ENCODE measurements at regions not wholly inside any gene's neighbourhood (a gene's known extent, or its start where the extent isn't known, plus 50 kb on each side); places are given as distances from the start of the nearest gene placed in this dataset.
A peak's percentile ranks its signal among the peaks of the same experiment; 100 is the strongest.
"Not testable (repeated sequence)": the region's sequence is repeated elsewhere in the genome, so short reads cannot be mapped to it uniquely, and the experiment has no call there.

DNA sequence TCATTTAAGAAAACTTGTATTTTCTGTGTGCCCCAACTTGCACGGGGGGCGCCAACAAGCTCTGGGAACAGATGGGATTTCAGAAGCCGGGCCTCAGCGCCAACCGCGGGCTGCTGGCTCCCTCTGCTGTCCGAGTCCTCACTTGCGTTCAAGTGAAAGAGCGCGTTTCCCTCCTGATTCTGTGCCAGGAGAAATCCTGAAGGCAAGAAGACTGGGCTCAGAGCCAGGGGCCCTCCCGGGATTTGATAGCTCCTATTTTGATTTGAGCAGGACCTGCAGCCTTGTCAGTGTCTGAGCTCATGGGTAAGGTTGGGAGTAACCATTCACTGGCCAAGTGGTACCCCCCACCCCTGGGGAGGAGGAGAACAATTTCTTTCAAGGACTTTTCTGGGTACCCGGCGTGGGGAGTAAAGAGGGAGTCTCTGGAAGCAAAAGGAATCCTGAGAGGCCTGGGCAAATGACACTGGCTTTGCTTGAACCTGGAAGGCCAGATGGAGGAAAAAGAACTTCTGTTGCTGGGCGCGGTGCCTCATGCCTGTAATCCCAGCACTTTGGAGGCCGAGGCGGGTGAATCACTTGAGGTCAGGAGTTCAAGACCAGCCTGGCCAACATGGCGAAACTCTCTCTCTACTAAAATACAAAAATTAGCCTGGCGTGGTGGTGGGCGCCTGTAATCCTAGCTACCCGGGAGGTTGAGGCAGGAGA, 179.0 kb upstream of the RGS6 start:
- no peaks in the 10 kb centered on the region for H3K4me1 Mint-ChIP-seq (ENCODE audit: low read depth)
- intact Hi-C loops (cut with micrococcal nuclease), result loop anchor here (1.0 to 10.0 kb wide), 3 partner anchors 102 to 614 kb away; no protein-coding TSS in a partner anchor

GRCh38 chr14:71753976-71754375, 178.3 kb upstream of the RGS6 start:
- CTCF ChIA-PET, result interaction anchor here (1.3 to 8.1 kb wide), 5 partner anchors 17 to 651 kb away, joined by 3 to 71 read pairs (median 6); no protein-coding TSS in a partner anchor
- intact Hi-C loops (cut with micrococcal nuclease), result loop anchor here (1.0 to 10.0 kb wide), 3 partner anchors 101 to 615 kb away; no protein-coding TSS in a partner anchor
- H3K4me3 Mint-ChIP-seq, result no peak overlapping the region
- no peaks in the 10 kb centered on the region for H3K4me1 Mint-ChIP-seq (ENCODE audit: low read depth)
- no peak for DNase-seq
- peaks cover 3% of the 10 kb centered on the region for H3K9me3 Mint-ChIP-seq
- no peaks in the 10 kb centered on the region for H3K36me3 Mint-ChIP-seq (ENCODE audit: low read depth)
- H3K27ac Mint-ChIP-seq, result no peak overlapping the region
- no peaks in the 10 kb centered on the region for H3K27me3 Mint-ChIP-seq (ENCODE audit: low read depth)

More for the DNA sequence above, 179.0 kb upstream of the RGS6 start:
- no peaks in the 10 kb centered on the region for H3K27me3 Mint-ChIP-seq (ENCODE audit: low read depth)
- peaks cover under 1% of the 10 kb centered on the region for H3K36me3 Mint-ChIP-seq (ENCODE audit: low read depth)
- no peak overlapping the region for H3K4me3 Mint-ChIP-seq
- CTCF ChIA-PET, result interaction anchor here (0.5 to 8.1 kb wide), 30 partner anchors 9 to 658 kb away, joined by 3 to 71 read pairs (median 4); no protein-coding TSS in a partner anchor
- no peak overlapping the region for H3K27ac Mint-ChIP-seq
- peak; percentile 81 for DNase-seq
- peaks cover 9% of the 10 kb centered on the region for H3K9me3 Mint-ChIP-seq

- Mint-ChIP-seq H3K4me3 (no peak overlapping the region), H3K27me3 (ENCODE audit: low read depth) (no peaks in the 10 kb centered on the region), H3K36me3 (ENCODE audit: low read depth) (no peaks in the 10 kb centered on the region), H3K9me3 (no peaks in the 10 kb centered on the region), H3K4me1 (ENCODE audit: low read depth) (no peaks in the 10 kb centered on the region), H3K27ac (no peak overlapping the region)
- intact Hi-C loops (cut with micrococcal nuclease), result loop anchor here (10.0 kb wide), 1 partner anchor 100 kb away; no protein-coding TSS in a partner anchor
- CTCF ChIA-PET, result interaction anchor here (1.6 to 8.1 kb wide), 3 partner anchors 610 to 651 kb away, joined by 3 to 71 read pairs (median 11); no protein-coding TSS in a partner anchor
- DNase-seq, result no peak
Observed at GRCh38 chr14:71754422-71755095, 177.7 kb upstream of the RGS6 start.

- Mint-ChIP-seq H3K27ac (no peak overlapping the region), H3K9me3 (no peaks in the 10 kb centered on the region), H3K4me3 (no peak overlapping the region), H3K4me1 (ENCODE audit: low read depth) (no peaks in the 10 kb centered on the region), H3K36me3 (ENCODE audit: low read depth) (no peaks in the 10 kb centered on the region), H3K27me3 (ENCODE audit: low read depth) (peaks cover 2% of the 10 kb centered on the region)
- CTCF ChIA-PET, result interaction anchor here (1.1 to 1.3 kb wide), 2 partner anchors 11 to 620 kb away, joined by 3 to 5 read pairs; no protein-coding TSS in a partner anchor
- intact Hi-C loops (cut with micrococcal nuclease), result loop anchor here (10.0 kb wide), 1 partner anchor 96 kb away; no protein-coding TSS in a partner anchor
- DNase-seq, result no peak
Observed at GRCh38 chr14:71758229-71758951, 173.8 kb upstream of the RGS6 start.

- intact Hi-C loops (cut with micrococcal nuclease), result no loop called here
- CTCF ChIA-PET, result interaction anchor here (1.3 kb wide), 1 partner anchor 624 kb away, joined by 4 read pairs; no protein-coding TSS in a partner anchor
- H3K9me3 Mint-ChIP-seq, result no peaks in the 10 kb centered on the region
Observed at GRCh38 chr14:71762575-71762974, 169.7 kb upstream of the RGS6 start.

DNA sequence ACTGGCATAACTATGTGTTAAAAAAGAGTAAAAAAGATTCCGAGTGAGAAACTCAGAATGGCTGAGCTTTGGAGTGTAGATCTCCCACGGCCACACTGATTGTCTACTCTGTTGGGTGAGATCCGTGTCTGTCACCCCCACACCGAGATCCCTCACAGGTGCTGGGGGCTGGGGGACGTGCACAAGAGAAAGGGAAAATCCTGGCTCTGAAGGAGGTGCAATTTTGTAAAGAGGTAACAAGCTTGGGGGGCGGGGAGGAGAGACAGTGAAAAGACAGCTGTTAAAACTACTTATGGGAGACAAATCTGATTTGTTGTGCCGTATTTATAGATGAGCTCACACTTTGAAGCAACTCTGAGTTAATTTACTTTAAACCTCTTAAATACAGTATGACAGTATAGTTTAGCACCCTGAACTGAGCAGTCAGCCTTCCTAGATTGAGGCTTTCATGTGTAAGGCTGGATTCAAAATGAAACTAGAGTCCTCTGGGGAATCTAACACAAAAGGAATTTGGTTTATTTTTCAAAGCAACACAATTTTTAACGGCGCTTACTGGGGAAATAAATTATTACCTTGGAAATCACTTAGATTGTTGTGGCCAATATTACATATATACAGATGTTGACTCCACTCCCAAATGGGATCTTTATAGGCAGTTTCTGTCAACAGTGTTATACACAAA, 167.4 kb upstream of the RGS6 start:
- Mint-ChIP-seq H3K4me1 (ENCODE audit: low read depth) (no peaks in the 10 kb centered on the region), H3K9me3 (no peaks in the 10 kb centered on the region), H3K36me3 (ENCODE audit: low read depth) (no peaks in the 10 kb centered on the region), H3K27me3 (ENCODE audit: low read depth) (peaks cover 8% of the 10 kb centered on the region), H3K4me3 (no peak overlapping the region), H3K27ac (no peak overlapping the region)
- CTCF ChIA-PET, result interaction anchor here (0.6 kb wide), 1 partner anchor 113 kb away, joined by 3 read pairs; no protein-coding TSS in a partner anchor
- intact Hi-C loops (cut with micrococcal nuclease), result no loop called here
- DNase-seq, result no peak

More at GRCh38 chr14:71762575-71762974, 169.7 kb upstream of the RGS6 start:
- no peaks in the 10 kb centered on the region for H3K36me3 Mint-ChIP-seq (ENCODE audit: low read depth)
- no peak overlapping the region for H3K27ac Mint-ChIP-seq
- H3K4me3 Mint-ChIP-seq, result no peak overlapping the region
- H3K4me1 Mint-ChIP-seq (ENCODE audit: low read depth), result no peaks in the 10 kb centered on the region
- H3K27me3 Mint-ChIP-seq (ENCODE audit: low read depth), result peaks cover 8% of the 10 kb centered on the region
- DNase-seq, result no peak

DNA sequence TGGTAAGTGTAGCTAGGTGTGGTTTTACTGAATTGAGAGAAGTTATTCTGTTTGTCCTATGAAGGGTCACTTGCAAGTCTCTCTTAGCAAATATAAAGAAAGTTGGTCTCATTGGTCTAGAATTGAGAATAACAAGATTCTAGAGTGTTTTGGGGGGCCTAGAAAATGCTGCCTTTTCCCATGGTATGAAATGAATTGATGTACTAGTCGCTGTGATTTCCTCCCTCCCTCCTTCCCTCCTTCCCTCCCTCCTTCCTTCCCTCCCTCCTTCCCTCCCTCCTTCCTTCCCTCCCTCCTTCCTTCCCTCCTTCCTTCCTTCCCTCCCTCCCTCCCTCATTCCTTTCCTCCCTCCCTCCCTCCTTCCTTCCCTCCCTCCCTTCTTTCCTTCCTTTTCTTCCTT, 166.7 kb upstream of the RGS6 start:
- Mint-ChIP-seq H3K4me3 (no peak overlapping the region), H3K4me1 (ENCODE audit: low read depth) (no peaks in the 10 kb centered on the region), H3K27ac (no peak overlapping the region), H3K9me3 (no peaks in the 10 kb centered on the region), H3K27me3 (ENCODE audit: low read depth) (peaks cover 8% of the 10 kb centered on the region), H3K36me3 (ENCODE audit: low read depth) (no peaks in the 10 kb centered on the region)
- CTCF ChIA-PET, result no interaction called here
- no peak for DNase-seq
- intact Hi-C loops (cut with micrococcal nuclease), result no loop called here

DNA sequence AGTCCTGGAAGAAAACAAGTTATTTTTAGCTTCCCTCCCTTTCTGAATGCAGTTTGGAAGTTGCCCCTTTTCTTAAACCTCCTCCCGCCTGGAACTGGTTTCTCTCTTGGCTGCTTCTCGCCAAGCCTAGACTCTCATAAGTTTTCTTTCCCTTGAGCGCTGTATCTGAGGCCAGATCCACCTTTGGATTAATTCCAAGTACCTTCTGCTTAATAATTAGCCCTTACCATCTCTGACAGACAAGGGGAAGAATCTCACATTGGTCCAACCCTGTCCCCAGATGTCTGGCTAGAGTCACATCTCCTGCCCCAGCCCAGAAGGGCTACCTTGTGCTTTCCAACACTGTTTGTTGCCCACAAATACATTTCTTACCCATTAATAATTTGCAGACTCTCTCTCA, 161.8 kb upstream of the RGS6 start:
- Mint-ChIP-seq H3K27ac (no peak overlapping the region), H3K36me3 (ENCODE audit: low read depth) (no peaks in the 10 kb centered on the region), H3K4me1 (ENCODE audit: low read depth) (no peaks in the 10 kb centered on the region), H3K4me3 (no peak overlapping the region), H3K27me3 (ENCODE audit: low read depth) (peaks cover 21% of the 10 kb centered on the region), H3K9me3 (peaks cover 12% of the 10 kb centered on the region)
- CTCF ChIA-PET, result no interaction called here
- DNase-seq, result no peak
- intact Hi-C loops (cut with micrococcal nuclease), result no loop called here

GRCh38 chr14:71771421-71771820, 160.8 kb upstream of the RGS6 start:
- intact Hi-C loops (cut with micrococcal nuclease); H3K4me1 Mint-ChIP-seq (ENCODE audit: low read depth); H3K36me3 Mint-ChIP-seq (ENCODE audit: low read depth); H3K4me3 Mint-ChIP-seq; DNase-seq; H3K27ac Mint-ChIP-seq: not testable (repeated sequence)
- Mint-ChIP-seq H3K9me3 (peaks cover 12% of the 10 kb centered on the region), H3K27me3 (ENCODE audit: low read depth) (peaks cover 26% of the 10 kb centered on the region)
- CTCF ChIA-PET, result interaction anchor here (1.5 kb wide), 1 partner anchor 84 kb away, joined by 5 read pairs; no protein-coding TSS in a partner anchor

DNA sequence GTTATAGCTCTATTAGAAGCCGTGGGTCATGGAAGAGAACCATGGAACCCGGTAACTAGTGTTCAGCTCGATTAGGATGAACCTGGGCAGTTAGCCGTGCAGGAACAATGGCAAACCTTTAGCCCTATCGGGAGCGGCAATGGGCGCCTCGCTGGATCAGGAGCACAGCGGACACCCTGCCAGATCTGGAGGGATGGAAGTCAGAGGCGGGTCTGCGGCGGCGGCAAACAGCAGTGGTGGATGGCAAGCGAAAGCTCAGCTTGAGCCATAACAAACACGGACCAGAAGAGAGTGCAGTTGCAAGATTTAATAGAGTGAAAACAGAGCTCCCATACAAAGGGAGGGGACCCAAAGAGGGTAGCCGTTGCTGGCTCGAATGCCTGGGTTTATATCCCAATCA, 160.2 kb upstream of the RGS6 start:
- Mint-ChIP-seq H3K27me3 (ENCODE audit: low read depth) (peaks cover 30% of the 10 kb centered on the region), H3K9me3 (peaks cover 12% of the 10 kb centered on the region)
- H3K4me3 Mint-ChIP-seq; H3K36me3 Mint-ChIP-seq (ENCODE audit: low read depth); DNase-seq; intact Hi-C loops (cut with micrococcal nuclease); H3K4me1 Mint-ChIP-seq (ENCODE audit: low read depth); H3K27ac Mint-ChIP-seq: not testable (repeated sequence)
- CTCF ChIA-PET, result interaction anchor here (0.7 to 1.5 kb wide), 3 partner anchors 84 to 634 kb away, joined by 3 to 8 read pairs (median 5); no protein-coding TSS in a partner anchor

- Mint-ChIP-seq H3K9me3 (peaks cover 12% of the 10 kb centered on the region), H3K4me3 (no peak overlapping the region), H3K27me3 (ENCODE audit: low read depth) (peaks cover 36% of the 10 kb centered on the region), H3K36me3 (ENCODE audit: low read depth) (no peaks in the 10 kb centered on the region), H3K27ac (peak overlapping the region; percentile 61), H3K4me1 (ENCODE audit: low read depth) (peaks cover 7% of the 10 kb centered on the region)
- DNase-seq, result no peak
- intact Hi-C loops (cut with micrococcal nuclease), result no loop called here
- CTCF ChIA-PET, result no interaction called here
Observed at GRCh38 chr14:71773898-71774481, 158.2 kb upstream of the RGS6 start.
